NCI-H2107 (cell line): ENCODE measurements at regions not wholly inside any gene's neighbourhood (a gene's known extent, or its start where the extent isn't known, plus 50 kb on each side); places are given as distances from the start of the nearest gene placed in this dataset.
"Not testable (repeated sequence)": the region's sequence is repeated elsewhere in the genome, so short reads cannot be mapped to it uniquely, and the experiment has no call there.

ENCODE experiments used
- DNase-seq: peaks from one replicate; lab custom pipeline; 2025; lab: John Stamatoyannopoulos, UW

GRCh38 chr13:78866076-78866475 lies 207.1 kb upstream of the OBI1 start:
- not testable (repeated sequence) for DNase-seq

- DNase-seq, result no peak
These were observed 203.5 kb upstream of the OBI1 start for GRCh38 chr13:78862446-78862845.

- no peak for DNase-seq
These were observed 193.8 kb upstream of the OBI1 start for GRCh38 chr13:78852709-78853108.

DNA sequence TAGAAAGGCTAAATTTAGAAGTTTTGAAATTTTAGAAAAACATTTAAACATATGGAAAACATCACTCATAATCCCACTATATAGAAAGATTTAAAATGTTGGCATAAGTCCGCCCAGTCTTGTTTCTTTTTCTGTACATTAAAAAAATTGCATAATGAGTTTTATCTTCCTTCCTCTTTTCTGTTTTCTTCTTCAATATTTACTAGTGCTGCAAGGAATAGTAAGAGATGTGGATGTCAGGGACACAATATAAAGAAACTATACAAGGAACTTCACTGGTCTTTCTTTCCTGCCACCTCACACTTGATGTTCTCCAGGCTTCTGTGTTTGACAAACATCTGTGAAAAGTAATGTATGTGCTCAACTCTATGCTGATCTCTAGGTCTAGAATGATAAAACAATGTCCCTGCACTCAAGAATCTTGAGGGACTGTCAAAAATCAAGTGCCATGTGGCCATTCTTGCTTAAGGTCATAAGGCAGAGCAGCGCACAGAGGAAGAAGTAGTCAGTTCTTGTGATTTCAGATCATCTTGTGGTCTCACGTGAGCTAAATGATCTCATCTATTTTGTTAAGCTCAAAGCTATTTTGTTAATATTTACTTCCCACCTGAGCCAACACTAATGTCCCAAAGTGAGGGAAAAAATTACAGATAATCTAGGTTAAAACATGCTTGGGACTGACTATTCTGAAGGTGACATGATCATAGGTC lies 186.9 kb upstream of the OBI1 start:
- no peak for DNase-seq

DNA sequence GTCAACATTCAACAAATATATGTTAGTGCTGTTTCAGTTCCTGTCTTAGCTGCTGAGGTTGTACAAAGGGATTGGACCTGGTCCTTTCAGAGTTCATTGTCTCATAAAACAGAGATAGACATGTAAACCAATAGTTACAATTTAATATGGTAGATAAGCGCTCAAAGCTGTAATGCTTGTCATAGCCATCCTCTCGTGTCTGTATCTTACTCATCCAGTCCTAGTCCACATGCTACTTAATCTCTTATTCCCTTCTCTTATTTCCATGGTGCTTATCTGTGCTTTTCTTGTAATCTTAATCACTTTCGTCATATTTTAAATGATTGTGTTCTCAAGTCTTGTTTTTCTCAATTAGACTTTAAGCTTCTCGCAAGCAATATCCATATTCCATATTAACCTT lies 185.2 kb upstream of the OBI1 start:
- no peak for DNase-seq

DNA sequence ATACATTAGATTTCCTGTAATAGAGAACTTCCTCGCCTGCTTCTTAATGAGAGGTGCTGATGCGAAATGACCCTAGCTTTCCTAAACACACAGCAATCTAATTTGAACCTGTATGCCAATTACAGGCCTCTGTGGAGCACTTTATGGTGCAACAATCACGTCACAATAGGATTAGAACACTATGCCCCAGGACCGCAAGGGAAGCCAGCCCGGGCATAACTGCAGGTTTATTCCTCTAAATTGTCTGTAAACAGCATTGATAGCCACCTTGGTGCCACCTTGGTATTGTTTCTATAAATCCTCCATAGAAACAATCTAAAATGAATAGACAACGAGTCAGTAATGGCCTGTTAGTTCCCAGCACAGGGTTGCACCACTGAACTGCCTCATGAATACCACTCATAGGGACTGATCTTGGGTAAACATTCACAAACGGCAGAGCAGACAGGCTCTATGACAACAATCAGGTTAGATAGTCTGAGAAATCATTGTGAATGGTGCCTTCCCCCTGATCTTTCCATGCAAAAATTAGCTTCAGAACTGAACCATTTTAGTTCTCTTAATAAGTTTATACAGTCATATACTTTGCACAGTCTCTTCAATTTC lies 182.5 kb upstream of the OBI1 start:
- no peak for DNase-seq

DNA sequence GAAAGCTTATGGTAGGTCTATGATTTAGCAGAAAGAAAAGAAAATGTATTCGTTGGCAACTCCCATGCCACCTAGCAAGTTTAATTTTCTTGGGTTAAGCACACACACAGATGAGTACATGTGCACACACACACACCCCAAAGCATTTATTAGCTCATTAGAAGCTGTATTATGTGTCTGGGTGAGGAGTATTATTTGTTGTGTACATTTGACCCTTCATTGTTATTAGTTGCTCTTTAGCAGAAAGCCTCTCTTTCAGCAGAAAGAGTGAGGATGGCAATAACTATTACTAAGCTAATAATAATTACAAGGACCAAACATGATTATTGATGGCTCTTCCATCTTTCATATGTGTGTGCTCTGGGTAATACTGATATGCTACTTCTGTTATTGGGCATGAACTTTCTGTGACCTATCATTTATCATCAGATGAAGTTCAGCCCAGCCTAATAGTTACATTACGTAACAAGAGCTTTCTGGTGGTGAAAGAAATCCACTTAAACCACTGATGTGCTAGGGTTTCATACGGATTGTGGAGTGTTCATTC lies 177.4 kb upstream of the OBI1 start:
- DNase-seq, result no peak

- no peak for DNase-seq
These were observed 173.5 kb upstream of the OBI1 start for GRCh38 chr13:78832461-78832860.

DNA sequence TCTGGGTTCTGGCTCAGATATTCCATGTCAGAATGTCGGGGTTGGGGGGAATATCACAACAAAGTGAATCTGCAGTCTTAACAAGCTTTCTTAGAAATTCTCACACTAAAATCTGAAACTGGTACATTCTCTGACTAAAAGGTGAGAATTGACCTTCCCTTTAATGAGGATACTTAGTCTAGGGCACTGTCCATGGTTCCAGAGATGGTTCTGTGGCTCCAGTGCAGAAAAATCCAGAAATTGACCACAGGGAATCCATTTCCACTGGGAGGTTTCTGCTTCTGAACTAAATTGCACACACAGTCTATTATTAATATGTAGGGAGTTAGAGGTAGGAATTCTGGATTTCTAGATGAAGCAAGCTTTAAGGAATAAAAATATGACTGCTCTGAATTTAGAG lies 171.6 kb upstream of the OBI1 start:
- DNase-seq, result no peak

DNA sequence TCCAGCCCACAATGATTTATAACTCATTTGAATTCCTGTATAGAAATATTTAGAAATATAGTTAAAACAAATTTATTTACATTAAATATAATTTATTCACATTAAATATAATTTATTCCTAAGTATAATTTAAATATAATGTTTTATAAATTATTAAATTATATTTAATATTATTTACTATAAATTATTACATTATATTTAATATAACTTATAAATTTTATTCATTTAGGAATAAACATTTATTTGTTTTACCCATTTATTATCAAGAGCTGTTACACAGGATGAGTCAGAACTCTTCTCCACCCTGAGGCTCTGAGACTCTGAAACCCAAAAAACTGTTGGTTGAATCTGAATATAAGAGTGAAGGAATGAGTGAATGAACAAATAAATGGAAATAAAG lies 170.9 kb upstream of the OBI1 start:
- no peak for DNase-seq

GRCh38 chr13:78827471-78827870 lies 168.5 kb upstream of the OBI1 start:
- DNase-seq, result no peak

DNA sequence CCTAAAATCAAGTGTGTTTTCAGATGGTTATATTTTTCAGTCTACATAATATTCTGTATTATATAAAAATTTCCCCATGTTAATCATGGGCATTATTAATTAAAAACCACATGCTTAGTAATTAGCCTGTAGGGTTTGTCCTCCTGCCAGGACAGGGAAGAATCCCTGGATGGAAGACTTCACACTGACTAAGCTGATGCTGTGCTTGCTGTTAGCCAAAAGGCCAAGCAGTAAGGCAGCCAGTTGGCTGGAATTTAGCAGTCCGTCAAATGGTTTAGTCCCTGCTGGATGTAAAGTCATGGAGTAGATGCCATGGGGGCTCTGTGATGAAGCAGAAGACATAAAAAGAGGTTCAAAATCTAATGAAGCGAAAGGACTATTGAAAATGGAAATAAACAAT lies 168.0 kb upstream of the OBI1 start:
- DNase-seq, result no peak

GRCh38 chr13:78826312-78826711 lies 167.4 kb upstream of the OBI1 start:
- no peak for DNase-seq

GRCh38 chr13:78820541-78820940 lies 161.6 kb upstream of the OBI1 start:
- no peak for DNase-seq

DNA sequence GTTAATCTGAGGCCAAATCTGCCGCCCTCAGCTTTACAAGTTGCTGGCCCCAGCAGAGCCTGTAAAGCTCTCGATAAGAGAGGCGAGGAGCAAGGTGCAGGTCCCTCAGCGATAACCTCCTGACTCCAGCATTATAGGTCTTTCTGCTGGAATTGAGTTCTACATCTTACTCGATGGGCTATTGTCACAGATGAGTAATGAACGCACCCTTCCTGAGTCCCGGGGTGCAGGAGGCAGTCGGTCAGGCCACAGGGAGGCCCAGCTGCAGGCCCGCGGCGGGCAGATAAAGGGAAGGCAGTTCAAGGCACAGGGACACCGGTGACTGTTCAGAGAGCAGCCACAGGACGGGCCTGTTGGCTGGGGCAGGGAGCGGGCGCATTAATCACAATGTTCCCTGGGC lies 157.6 kb upstream of the OBI1 start:
- no peak for DNase-seq

GRCh38 chr13:78816154-78816553 lies 157.2 kb upstream of the OBI1 start:
- no peak for DNase-seq

- DNase-seq, result no peak
These were observed 147.5 kb upstream of the OBI1 start for GRCh38 chr13:78806457-78806856.

- no peak for DNase-seq
These were observed 144.0 kb upstream of the OBI1 start for GRCh38 chr13:78802912-78803311.

DNA sequence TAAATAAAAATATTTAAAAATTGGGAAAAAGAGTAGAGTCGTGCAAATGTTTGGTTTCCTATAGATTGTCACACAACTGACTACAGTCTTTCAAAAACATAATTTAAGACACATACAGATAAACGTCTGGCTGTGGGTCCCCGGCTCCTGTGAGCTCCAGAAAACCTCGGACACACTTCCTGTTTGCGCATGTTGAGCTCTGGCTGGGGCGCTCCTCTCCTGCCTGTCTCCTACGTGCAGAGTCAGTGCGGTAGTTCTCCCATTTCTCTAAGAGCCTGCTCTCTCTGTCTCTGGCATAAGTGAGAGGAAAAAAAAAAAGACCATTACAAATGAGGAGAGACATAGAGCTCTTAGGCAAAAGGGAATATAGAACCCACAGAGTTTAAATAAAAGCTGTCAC lies 128.2 kb upstream of the OBI1 start:
- no peak for DNase-seq

DNA sequence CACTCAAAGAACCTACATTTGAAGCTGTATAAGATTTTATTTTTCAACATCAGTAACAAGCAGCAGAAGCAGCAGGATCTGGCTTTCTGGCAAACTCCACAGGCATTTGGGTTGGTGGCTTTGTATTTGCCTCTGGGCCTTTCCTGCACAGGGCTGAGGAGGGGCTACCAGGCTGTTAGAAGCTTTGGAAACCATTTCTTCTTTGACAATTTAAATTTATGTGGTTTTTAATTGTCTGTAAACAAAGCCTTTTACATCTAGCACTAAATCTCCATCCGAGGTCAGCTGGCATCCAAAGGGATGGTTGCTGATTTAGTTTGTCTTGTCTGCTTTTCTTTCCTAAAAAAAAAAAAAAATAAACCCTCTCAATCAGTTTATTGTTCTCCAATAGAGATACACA lies 127.5 kb upstream of the OBI1 start:
- no peak for DNase-seq

DNA sequence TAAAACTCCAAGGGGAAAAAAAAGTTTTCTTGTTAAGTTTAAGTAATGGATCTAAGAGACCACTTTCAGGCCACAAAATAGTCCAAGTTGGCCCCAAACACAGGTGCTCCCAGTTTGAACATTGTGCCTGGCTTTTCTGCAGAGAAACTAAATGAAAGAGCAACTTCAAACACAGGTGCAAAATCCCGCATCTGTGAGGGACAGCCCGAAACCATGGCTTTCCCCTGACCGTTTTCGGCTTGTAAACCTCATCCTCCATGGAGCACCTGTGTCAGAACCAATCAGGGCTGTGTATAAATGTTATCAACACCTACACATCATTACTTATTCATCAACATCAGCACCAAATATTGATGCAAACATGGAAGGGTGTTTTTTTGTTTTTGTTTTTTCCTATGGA lies 126.8 kb upstream of the OBI1 start:
- no peak for DNase-seq

GRCh38 chr13:78784014-78784750 lies 125.2 kb upstream of the OBI1 start:
- DNase-seq, result no peak

DNA sequence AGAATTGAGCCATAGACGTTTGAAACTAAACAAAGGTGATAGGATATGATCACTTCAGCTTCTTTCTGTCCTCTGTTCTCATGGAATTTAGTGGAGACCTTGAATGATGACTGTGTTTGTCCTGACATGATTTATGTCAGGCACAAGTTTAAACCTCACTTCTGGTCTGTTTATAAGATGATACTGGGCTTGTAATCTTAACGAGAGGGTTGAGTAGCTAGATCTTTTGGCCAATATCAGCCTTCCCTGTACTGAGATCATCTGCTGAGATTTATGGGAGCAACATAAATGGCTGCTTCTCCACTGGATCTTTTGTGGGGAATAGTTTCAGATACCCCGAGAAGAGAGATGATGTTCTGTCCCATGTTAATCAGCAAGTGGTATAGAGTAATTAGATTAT lies 121.8 kb upstream of the OBI1 start:
- no peak for DNase-seq
